ENCODE measurements at regions not wholly inside any gene's neighbourhood (a gene's known extent, or its start where the extent isn't known, plus 50 kb on each side); places are given as distances from the start of the nearest gene placed in this dataset.

GRCh38 chr5:98401656-98402055 is 371.8 kb upstream of the RGMB start:
- no TSS peak for BruUV-seq (replicated peaks)
- TF ChIP-seq CTCF (IDR thresholded peaks at IDR 0.05; ENCODE audit: unreplicated experiment): no peak
- Mint-ChIP-seq H3K4me3 (ENCODE audit: unreplicated experiment) (no peak overlapping the region), H3K36me3 (ENCODE audit: insufficient read depth, unreplicated experiment) (peaks cover 4% of the 10 kb centered on the region), H3K9me3 (ENCODE audit: unreplicated experiment) (no peaks in the 10 kb centered on the region), H3K27ac (ENCODE audit: low read depth, unreplicated experiment) (no peak overlapping the region), H3K4me1 (ENCODE audit: insufficient read depth, unreplicated experiment) (no peaks in the 10 kb centered on the region), H3K27me3 (ENCODE audit: insufficient read depth, unreplicated experiment) (no peaks in the 10 kb centered on the region)
- DNase-seq (ENCODE audit: unreplicated experiment): no peak
- POLR2A ChIA-PET: no interaction called here
- intact Hi-C loops (cut with micrococcal nuclease): no loop called here
- CTCF ChIA-PET: interaction anchor here (0.8 to 0.9 kb wide), 2 partner anchors 12 kb away, joined by 3 read pairs; no protein-coding TSS in a partner anchor

GRCh38 chr5:98402130-98402529 is 371.3 kb upstream of the RGMB start:
- TF ChIP-seq CTCF (IDR thresholded peaks at IDR 0.05; ENCODE audit: unreplicated experiment): no peak
- intact Hi-C loops (cut with micrococcal nuclease): no loop called here
- Mint-ChIP-seq H3K36me3 (ENCODE audit: insufficient read depth, unreplicated experiment) (peaks cover 4% of the 10 kb centered on the region), H3K4me3 (ENCODE audit: unreplicated experiment) (no peak overlapping the region), H3K27me3 (ENCODE audit: insufficient read depth, unreplicated experiment) (no peaks in the 10 kb centered on the region), H3K4me1 (ENCODE audit: insufficient read depth, unreplicated experiment) (no peaks in the 10 kb centered on the region), H3K27ac (ENCODE audit: low read depth, unreplicated experiment) (no peak overlapping the region), H3K9me3 (ENCODE audit: unreplicated experiment) (no peaks in the 10 kb centered on the region)
- no TSS peak for BruUV-seq (replicated peaks)
- no peak for DNase-seq (ENCODE audit: unreplicated experiment)
- POLR2A ChIA-PET: no interaction called here
- CTCF ChIA-PET: interaction anchor here (0.6 to 0.9 kb wide), 3 partner anchors 12 to 14 kb away, joined by 3 read pairs; no protein-coding TSS in a partner anchor

GRCh38 chr5:98403131-98403530 is 370.3 kb upstream of the RGMB start:
- no peak overlapping the region for H3K27ac Mint-ChIP-seq (ENCODE audit: low read depth, unreplicated experiment)
- no TSS peak for BruUV-seq (replicated peaks)
- no peak for DNase-seq (ENCODE audit: unreplicated experiment)
- no peak for TF ChIP-seq CTCF (IDR thresholded peaks at IDR 0.05; ENCODE audit: unreplicated experiment)
- H3K4me1 Mint-ChIP-seq (ENCODE audit: insufficient read depth, unreplicated experiment): no peaks in the 10 kb centered on the region
- POLR2A ChIA-PET: no interaction called here
- H3K9me3 Mint-ChIP-seq (ENCODE audit: unreplicated experiment): no peaks in the 10 kb centered on the region
- intact Hi-C loops (cut with micrococcal nuclease): no loop called here
- peaks cover 4% of the 10 kb centered on the region for H3K36me3 Mint-ChIP-seq (ENCODE audit: insufficient read depth, unreplicated experiment)
- CTCF ChIA-PET: no interaction called here
- H3K4me3 Mint-ChIP-seq (ENCODE audit: unreplicated experiment): no peak overlapping the region
- H3K27me3 Mint-ChIP-seq (ENCODE audit: insufficient read depth, unreplicated experiment): no peaks in the 10 kb centered on the region

- no peaks in the 10 kb centered on the region for H3K9me3 Mint-ChIP-seq (ENCODE audit: unreplicated experiment)
- no peaks in the 10 kb centered on the region for H3K27me3 Mint-ChIP-seq (ENCODE audit: insufficient read depth, unreplicated experiment)
- H3K27ac Mint-ChIP-seq (ENCODE audit: low read depth, unreplicated experiment): peak overlapping the region; percentile 3
- H3K4me3 Mint-ChIP-seq (ENCODE audit: unreplicated experiment): no peak overlapping the region
- peak; percentile 16 for DNase-seq (ENCODE audit: unreplicated experiment)
- ChIA-PET CTCF (interaction anchor here (0.7 kb wide), 2 partner anchors 397 to 1149 kb away, joined by 3 read pairs; no protein-coding TSS in a partner anchor), POLR2A (interaction anchor here (0.7 kb wide), 1 partner anchor 356 kb away, joined by 3 read pairs; no protein-coding TSS in a partner anchor)
- no peak for TF ChIP-seq CTCF (IDR thresholded peaks at IDR 0.05; ENCODE audit: unreplicated experiment)
- peaks cover 14% of the 10 kb centered on the region for H3K4me1 Mint-ChIP-seq (ENCODE audit: insufficient read depth, unreplicated experiment)
- no peaks in the 10 kb centered on the region for H3K36me3 Mint-ChIP-seq (ENCODE audit: insufficient read depth, unreplicated experiment)
- BruUV-seq (replicated peaks): no TSS peak
- intact Hi-C loops (cut with micrococcal nuclease): no loop called here
These were observed 358.5 kb upstream of the RGMB start for GRCh38 chr5:98414938-98415337.
